Adrenal gland (tissue), 5 donors: ENCODE measurements at regions not wholly inside any gene's neighbourhood (a gene's known extent, or its start where the extent isn't known, plus 50 kb on each side); places are given as distances from the start of the nearest gene placed in this dataset.

Experiments
- CTCF ChIP-seq, 6 experiments: fragments of 450-650 bp in 4 of 6; fragments of 200-600 bp in 2 of 6; sonication (generic) in 1 of 6; IDR thresholded peaks; 1 replicate in 5 of 6; 2 replicates in 1 of 6; pipeline versions ENCODE4 v1.5.1 to v1.8.0; 2016 to 2021; ENCODE audit warnings: antibody characterized with exemption in 6 of 6, mild to moderate bottlenecking in 2 of 6, moderate library complexity in 1 of 6
- POLR2A ChIP-seq, 2 donors: fragments of 450-650 bp; IDR thresholded peaks; one replicate each; pipeline ENCODE4 v1.6.1; 2017; ENCODE audit warnings: antibody characterized with exemption in 2 of 2, mild to moderate bottlenecking in 2 of 2, moderate library complexity in 1 of 2
- donor health status: DM: no; HTN: no; CAD: no.

- no peak for TF ChIP-seq CTCF (IDR thresholded peaks at IDR 0.05)
- TF ChIP-seq POLR2A (IDR thresholded peaks at IDR 0.05) = no peak
Measured at GRCh38 chr2:138931284-138932256, 151.4 kb upstream of the NXPH2 start.
